ENCODE measurements at regions not wholly inside any gene's neighbourhood (a gene's known extent, or its start where the extent isn't known, plus 50 kb on each side); places are given as distances from the start of the nearest gene placed in this dataset.

GRCh38 chr7:22596763-22597400 lies 96.9 kb upstream of the STEAP1B start:
- no peak for TF ChIP-seq EZH2 (IDR thresholded peaks at IDR 0.05; ENCODE audit: borderline replicate concordance, insufficient read depth, low read depth, low read length, poor library complexity, severe bottlenecking)
- TF ChIP-seq CTCF (IDR thresholded peaks at IDR 0.05), result no peak

Measured in B cell (primary cell).